ENCODE measurements at regions not wholly inside any gene's neighbourhood (a gene's known extent, or its start where the extent isn't known, plus 50 kb on each side); places are given as distances from the start of the nearest gene placed in this dataset.

DNA sequence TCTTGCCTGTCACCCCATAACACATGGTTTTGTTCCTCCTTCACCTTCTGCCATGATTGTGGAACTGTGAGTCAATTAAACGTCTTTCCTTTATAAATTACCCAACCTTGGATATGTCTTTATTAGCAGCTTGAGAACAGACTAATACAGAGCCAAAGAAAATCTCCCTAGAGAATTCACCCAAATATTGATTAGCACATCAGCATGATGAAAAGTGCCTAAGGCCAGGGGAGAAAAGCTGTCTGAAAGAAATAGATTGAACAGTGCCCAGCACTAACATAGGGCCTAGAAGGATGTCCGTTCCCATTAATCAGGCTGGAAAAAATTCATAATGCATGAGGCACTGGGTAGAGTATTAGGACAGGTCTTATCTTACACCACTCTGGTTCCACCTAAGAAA, 111.9 kb upstream of the CALN1 start:
- DNase-seq (ENCODE audit: extremely low spot score, insufficient read length, low read depth) (no peak), FAIRE-seq (no peak)

DNA sequence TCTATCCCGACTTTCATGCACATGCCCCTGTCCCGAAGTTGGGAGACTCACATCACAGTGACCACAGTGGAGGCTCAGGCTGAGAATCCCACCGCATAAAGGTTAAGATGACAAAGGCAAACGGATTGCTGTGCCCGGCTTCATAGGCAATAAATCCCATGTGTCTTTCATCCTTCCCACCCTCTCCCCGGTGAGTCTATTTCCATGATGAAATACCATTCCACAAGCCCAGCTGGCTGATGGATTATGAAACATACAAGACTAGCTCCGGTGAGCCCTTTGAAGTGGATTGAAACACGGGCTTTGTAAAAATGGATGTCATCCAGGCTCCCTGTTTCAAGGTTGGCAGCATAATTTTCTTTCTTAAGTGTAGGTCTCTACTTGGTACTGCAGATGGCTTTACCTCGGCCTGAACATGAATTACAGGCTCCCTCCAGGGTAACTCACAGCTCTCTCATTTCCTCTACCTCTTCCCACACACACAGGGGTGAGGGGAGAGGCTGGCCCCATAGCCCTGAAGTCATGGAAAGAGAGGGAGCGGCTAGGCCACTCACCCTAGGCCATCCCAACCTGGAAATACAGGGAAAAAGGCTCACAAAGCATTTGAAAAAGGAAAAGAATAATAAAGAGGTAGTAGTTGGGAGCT, 92.0 kb upstream of the CALN1 start:
- no peak for DNase-seq (ENCODE audit: extremely low spot score, insufficient read length, low read depth)
- no peak for FAIRE-seq

GRCh38 chr7:72503644-72504043, 91.5 kb upstream of the CALN1 start:
- DNase-seq (ENCODE audit: extremely low spot score, insufficient read length, low read depth) (no peak), FAIRE-seq (no peak)

DNA sequence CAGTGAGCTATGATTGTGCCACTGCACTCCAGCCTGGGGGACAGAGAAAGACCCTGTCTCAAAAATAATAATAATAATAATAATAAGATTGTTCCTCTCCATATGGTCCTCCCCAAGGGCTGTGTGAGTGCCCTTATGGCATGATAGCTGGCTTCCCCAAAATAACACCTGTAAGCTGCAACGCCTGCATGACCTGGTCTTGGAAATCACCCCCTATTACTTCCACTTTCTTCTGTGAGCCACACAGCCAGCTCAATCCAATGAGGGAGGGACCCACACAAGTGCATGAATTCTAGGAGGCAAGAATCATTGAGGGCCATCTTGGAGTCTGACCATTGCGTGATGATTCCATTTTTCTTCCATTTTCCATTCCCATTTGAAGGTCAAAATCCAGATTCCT, 82.7 kb upstream of the CALN1 start:
- DNase-seq (ENCODE audit: extremely low spot score, insufficient read length, low read depth) = no peak
- no peak for FAIRE-seq

- DNase-seq (ENCODE audit: extremely low spot score, insufficient read length, low read depth) (peak; percentile 12), FAIRE-seq (peak; percentile 77)
These were observed 81.9 kb upstream of the CALN1 start for GRCh38 chr7:72493850-72494661.

- DNase-seq (ENCODE audit: extremely low spot score, insufficient read length, low read depth) (no peak), FAIRE-seq (no peak)
These were observed 80.4 kb upstream of the CALN1 start for GRCh38 chr7:72492461-72493065.

DNA sequence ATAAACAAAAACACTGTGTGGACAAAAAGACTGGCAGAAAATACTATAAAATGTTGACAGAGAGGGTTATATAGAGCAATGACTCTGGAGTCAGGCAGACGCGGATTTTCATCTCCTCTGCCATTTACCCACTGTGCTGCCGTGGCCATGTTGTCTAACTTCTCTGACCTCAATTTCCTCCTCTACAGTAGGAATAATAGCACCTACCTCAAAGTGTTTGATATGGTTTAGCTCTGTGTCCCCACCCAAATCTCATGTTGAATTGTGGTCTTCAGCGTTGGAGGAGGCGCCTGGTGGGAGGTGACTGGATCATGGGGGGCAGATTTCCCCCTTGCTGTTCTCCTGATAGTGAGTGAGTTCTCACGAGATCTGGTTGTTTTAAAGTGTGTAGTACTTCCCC, 78.2 kb upstream of the CALN1 start:
- DNase-seq (ENCODE audit: extremely low spot score, insufficient read length, low read depth) = no peak
- FAIRE-seq = no peak

DNA sequence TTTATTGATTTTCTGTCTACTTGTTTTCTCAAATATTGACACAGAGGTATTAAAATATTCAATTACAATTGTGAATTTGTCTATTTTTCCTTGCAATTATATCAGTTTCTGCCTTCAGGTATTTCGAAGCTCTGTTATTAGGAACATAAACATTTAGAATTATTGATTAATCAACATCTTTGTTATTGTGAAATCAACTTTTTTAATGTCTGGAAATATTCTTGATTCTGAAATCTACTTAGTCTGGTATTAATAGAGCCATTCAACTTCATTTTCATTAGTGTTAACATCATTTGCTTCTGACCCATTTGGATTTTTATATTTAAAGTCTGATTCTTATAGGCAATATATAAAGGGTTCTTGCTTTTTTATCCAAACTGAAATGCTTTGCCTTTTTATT, 69.8 kb upstream of the CALN1 start:
- DNase-seq (ENCODE audit: extremely low spot score, insufficient read length, low read depth) (no peak), FAIRE-seq (no peak)

DNA sequence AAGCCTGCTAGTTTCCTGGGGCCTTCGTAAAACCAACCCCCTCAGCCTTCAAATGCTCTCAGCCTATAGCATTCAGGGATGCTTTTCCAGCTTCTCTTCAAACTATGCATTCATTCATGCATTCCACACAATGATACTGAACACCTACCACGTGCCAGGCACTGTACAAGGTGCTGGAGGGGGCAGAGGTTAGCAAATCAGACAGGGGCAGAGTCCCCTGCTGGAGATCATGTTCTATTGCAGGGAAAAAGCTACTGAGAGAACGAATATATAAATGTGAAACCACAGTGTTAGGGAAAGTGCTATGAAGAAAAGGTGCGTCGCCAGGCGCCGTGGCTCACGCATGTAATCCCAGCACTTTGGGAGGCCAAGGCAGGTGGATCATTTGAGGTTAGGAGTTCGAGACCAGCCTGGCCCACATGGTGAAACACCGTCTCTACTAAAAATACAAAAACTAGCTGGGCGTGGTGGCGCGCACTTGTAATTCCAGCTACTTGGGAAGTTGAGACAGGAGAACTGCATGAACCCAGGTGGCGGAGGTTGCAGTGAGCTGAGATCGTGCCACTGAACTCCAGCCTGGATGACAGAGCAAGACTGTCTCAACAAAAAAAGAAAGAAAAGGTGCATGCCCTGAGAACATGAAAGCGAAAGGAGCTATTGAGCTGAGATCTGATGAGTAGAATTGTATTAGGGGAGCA, 64.6 kb upstream of the CALN1 start:
- no peak for FAIRE-seq
- DNase-seq (ENCODE audit: extremely low spot score, insufficient read length, low read depth) = no peak

DNA sequence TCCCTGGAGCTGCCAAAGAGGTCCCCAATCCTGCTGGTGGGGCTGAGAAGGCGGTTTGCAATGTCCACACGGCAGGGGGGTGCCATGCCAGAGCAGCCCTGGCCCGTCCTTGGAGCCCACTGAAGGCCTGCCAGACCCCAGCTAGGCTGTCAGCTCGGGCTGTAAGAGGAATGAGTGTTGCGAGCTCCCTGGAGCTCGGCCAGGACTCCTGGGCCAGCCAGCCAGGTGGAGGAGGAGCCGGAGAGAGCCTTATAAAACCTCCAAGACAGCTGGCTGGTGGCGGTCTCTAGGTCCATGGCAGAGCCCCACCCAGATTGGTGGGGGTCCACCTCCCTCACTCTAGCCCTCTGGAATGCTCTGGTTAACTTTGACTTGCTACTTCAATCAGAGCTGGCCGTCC, 55.1 kb upstream of the CALN1 start:
- DNase-seq (ENCODE audit: extremely low spot score, insufficient read length, low read depth) (no peak), FAIRE-seq (no peak)

GRCh38 chr7:72466797-72467196, 54.7 kb upstream of the CALN1 start:
- FAIRE-seq (no peak), DNase-seq (ENCODE audit: extremely low spot score, insufficient read length, low read depth) (no peak)

- FAIRE-seq (no peak), DNase-seq (ENCODE audit: extremely low spot score, insufficient read length, low read depth) (no peak)
These were observed 53.4 kb upstream of the CALN1 start for GRCh38 chr7:72465521-72465920.

- FAIRE-seq = no peak
These were observed 50.2 kb upstream of the CALN1 start for GRCh38 chr7:72462311-72462710.

More at GRCh38 chr7:72462311-72462710, 50.2 kb upstream of the CALN1 start:
- DNase-seq (ENCODE audit: extremely low spot score, insufficient read length, low read depth) = no peak
